GM21526 (cell line): ENCODE measurements at regions not wholly inside any gene's neighbourhood (a gene's known extent, or its start where the extent isn't known, plus 50 kb on each side); places are given as distances from the start of the nearest gene placed in this dataset.
"Not testable (repeated sequence)": the region's sequence is repeated elsewhere in the genome, so short reads cannot be mapped to it uniquely, and the experiment has no call there.

ENCODE experiments used
- ATAC-seq: cut with Tn5 transposase; IDR thresholded peaks from one replicate; pipeline ENCODE4 v1.9.1; 2021; ENCODE audit warnings: moderate library complexity; ENCODE audit not compliant: unreplicated experiment, low FRiP score

DNA sequence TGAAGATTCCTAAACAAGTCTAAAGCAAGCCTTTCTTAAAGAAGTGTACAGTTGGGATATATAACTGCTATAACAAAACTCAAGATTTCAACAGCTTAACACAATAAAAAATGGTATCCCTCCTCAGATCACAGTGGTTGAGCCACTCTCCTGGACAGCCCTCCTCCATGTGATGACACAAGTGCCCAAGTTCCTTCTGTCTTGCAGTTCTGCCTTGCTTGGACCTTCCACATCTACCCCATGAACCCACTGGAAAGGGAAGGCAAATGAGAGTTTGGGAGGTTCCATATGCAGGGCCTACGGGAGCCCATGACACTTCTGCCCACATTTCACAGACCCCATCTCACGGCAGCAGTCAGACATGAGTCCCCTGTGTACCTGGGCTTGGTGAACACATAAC, 659.2 kb downstream of the UQCRFS1 start:
- ATAC-seq, result no peak

DNA sequence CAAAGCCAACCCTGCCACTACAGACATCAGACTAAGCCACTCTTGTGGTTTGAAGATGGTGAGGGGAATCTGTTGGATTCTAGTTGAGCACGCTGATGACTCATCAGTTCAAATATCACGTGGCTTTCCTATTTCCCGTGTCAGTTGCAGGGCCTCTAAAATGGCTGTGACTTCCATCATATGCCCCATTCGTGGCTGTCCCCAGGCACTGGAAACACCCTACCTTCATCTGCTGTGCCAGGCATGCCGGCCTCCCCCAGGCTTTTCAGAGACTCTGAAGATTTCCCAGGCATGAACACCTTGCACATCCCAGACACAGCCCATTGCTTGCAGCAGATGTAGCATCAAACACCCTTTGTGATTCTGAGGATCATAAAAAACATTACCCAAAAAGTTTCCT, 659.9 kb downstream of the UQCRFS1 start:
- ATAC-seq, result no peak

DNA sequence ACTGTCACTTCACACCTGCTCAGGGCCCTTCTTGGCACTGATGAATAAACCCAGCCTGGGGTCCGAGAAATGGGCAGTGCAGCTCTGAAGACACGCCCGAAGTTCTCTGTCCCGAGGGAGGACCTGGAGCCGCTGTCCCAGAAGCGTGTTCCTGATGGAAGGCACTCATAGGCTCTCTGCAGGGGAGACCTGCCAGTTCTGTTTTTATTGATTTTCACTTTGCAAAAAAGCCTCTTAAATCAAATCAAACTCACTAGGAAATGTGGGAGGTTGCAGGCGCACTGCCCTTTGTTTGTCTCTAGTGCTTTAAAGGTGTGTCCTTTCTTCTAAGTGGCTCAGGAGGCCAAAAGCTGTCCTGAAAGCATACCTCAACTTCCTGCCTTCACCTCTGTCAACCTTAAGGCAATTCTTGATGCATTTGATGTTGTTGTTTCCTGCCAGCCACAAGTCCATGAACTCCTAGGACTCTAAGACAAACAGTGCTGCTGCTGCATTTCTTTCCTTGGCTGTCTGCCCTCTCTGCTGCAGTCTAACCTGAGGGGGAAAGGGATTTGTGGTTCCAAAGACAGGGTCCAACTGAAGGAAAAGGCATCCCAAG, 663.2 kb downstream of the UQCRFS1 start:
- ATAC-seq, result no peak

DNA sequence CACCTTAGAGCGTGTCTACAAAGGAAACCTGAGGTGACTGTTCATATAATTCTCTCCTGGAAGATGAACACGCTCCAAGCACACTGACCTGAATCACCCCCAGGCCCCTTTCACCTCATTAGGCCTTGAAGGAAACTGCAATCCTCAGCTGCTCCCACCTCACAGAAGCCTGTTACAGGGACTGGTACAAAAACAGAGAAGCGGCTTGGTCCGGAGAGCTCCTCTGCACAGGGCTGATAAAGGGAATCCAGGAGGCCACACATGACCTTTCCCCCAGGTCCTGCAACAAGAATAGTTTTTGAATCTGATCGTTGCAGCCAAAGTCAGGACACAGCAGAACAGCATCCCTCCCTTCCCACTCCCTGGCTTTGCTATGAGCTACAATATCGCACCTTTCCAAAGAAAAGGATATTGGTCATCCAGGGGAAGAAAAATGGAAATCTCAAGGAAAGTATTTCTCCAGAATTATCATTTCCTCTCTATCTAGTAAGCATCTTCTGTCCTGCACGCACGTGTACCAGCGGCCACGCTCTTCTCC, 666.7 kb downstream of the UQCRFS1 start:
- ATAC-seq, result no peak

DNA sequence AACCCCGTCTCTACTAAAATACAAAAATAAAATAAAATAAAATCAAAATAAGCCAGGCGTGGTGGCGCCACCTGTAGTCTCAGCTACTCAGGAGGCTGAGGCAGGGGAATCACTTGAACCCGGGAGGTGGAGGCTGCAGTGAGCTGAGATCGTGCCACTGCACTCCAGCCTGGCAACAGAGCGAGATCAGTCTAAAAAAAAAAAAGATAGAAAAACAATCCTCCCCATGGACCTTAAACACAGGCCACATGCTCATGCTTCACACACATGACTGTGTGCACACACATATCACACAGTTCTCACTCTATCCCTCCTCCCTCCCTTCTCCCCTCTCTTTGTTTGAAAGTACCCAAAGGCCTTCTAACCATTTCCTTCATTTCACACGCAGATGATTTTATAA, 667.6 kb downstream of the UQCRFS1 start:
- ATAC-seq, result not testable (repeated sequence)

DNA sequence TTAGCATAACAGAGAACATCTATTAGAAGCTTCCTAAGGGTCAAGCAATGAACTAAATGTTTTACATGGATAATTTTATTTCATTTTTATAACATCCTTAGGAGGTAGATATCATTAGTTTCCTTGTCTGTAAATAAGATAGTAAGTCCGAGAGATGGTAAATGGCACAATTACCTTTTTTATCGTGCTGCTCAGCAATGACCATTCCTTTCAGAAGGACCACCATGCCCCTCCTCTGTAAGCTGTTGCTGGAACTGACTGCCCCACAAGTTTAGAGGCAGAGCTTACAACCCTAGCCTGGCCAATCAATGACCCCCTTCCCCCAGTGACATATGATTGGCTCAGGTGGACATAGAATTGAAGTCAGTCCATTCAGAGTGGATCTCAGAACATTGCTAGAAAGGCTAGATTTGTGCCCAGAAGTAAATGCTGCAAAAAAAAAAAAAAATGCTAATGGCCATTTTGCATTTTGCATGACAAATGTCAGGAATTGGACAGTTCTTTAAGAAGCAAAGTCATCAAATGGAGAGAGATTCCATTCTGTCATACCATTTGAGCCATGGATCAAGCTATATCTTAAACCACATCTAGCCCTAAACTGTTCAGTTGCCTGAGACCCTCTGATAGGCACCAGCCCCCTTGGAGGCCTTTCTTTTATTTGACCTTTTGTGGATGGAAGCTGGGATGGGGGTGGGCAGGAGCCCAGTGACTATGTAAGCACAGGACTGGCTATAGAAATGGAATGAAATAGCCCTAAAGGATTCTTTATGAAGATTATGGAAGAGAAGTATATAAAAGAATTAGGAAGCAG, 668.3 kb downstream of the UQCRFS1 start:
- no peak for ATAC-seq

DNA sequence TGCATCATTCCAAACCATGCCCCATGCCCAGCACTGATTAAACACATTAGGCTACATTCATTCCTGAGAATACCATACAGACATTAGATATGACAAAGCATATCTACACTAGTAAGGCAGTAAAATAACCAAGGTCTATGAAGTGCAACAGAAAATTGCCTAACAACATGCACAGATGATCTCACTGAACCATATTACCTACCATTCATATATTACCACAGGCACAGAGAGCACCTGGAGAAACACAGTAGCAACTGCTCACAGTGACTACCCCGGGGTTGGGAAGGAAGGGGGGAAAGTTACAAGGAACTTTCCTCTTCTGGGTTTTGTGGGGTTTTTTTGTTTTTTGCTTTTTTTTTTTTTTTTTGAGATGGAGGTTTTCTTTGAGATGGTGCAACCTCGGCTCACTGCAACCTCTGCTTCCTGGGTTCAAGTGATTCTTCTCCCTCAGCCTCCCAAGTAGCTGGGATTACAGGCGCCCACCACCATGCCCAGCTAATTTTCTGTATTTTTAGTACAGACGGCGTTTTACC, 669.6 kb downstream of the UQCRFS1 start:
- ATAC-seq, result no peak

DNA sequence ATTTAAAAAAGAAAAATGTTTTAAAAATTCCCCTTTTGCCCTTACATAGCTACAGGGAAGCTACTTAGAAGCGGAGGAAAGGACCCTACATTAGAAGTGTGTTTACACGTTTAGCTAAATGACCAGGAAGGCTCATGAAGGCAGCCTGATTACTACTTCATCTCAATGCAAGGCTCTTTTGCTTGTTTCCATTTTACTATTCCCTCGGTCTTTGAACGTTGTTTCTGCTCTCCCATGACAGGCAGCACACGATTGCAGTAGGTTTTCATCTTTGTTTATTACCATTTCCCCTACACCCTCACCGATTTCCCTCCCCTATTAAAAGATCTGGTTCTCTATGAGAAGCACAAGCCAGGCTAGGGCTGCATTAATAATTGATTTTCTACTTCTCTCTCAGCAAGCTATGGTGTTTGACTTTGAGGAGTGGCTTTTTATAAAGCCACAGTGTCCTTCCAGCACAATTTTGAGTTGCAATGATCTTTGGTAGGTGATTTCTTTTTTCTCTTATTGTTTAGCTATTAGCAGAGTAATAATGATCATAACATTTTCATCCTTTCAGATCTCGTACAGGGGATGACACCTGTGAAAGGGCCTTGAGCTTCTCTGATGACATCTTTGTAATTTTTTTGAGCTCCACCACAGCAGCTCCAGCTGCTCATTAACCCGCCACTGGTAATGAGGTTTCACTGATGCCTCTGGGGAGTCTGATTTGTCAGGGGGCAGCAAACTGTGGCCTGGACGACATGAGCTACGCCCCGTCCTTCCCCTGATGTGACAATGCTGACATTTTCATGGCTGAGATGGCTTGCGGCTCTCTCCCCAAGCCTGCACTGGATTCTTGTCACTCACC, 670.3 kb downstream of the UQCRFS1 start:
- ATAC-seq, result no peak

DNA sequence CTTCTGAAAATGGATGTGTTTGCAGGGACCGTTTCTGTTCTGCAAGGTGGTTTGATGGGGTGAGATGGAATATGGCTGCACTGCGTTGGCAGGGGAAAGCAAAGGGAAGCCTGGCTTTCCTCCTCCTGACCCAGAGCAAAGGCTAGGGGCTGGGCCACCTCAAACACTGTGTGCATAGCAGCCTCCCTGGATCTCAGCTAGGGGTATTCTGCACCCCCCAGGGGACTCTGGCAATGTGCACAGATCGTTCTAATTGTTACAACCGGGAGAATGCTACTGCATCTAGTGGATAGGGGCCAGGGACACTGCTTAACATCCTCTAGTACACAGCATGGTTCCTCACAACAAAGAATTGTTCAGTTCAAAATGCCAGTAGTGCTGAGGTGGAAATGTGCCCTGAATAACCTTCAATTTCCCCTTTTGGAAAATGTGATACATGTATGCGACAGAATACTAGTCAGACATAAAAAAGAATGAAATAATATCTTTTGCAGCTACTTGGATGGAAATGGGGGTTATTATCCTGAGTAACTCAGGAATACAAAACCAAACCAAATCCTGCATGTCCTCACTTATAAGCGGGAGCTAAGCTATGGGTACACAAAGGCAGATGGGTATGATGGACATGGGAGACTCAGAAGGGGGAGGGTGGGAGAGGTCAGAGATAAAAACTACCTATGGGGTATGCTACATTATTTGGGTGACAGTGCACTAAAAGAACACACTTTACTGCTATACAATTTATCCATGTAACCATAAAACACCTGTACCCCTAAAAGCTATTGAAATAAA, 671.2 kb downstream of the UQCRFS1 start:
- ATAC-seq, result no peak

DNA sequence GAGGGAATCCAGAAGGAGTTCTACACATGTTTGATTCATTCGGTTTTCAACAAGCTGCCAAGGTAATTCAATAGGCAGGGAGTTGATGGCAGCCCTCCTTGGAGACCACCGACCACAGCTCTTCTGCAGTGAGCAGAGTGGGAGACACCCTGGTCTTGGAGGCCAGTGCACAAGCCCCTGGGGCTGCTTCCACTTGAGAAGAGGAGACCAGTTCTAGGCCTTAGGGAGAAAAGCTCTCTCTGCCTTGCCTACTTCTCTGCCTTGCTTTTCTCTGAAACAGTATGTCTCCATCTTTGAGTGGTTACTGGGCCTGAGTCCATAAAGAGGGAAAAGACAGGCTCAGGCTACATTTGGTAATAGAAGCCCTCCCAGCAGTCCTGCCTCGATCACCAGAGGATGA, 671.9 kb downstream of the UQCRFS1 start:
- no peak for ATAC-seq

DNA sequence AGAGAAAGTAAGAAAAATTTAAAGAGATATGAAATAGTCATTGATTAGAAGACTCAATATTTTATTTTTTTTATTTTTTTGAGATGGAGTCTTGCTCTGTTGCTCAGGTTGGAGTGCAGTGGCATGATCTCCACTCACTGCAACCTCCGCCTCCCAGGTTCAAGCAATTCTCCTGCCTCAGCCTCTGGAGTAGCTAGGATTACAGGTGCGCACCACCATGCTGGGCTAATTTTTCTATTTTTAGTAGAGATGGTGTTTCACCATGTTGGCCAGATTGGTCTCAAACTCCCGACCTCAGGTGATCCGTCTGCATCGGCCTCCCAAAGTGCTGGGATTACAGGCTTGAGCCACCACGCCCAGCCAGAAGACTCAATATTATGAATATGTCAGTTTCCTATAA, 672.6 kb downstream of the UQCRFS1 start:
- ATAC-seq, result not testable (repeated sequence)

DNA sequence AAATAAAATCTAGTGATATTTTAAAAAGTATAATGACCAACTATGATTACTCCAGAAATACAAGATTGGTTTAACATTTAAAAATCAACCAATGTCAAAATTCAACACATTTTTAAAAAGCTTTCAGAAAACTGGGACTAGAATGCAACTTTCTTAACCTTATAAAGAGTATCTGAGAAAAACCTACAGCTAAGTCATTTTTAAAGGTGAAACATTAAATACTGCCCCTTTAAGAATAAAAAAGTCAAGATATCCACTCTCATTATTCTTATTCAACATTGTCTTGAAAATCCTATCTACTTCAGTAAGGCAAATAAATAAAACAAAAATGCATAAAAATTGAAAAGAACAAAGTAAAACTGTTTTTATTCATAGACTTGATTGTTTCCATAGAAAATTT, 673.2 kb downstream of the UQCRFS1 start:
- ATAC-seq, result no peak

DNA sequence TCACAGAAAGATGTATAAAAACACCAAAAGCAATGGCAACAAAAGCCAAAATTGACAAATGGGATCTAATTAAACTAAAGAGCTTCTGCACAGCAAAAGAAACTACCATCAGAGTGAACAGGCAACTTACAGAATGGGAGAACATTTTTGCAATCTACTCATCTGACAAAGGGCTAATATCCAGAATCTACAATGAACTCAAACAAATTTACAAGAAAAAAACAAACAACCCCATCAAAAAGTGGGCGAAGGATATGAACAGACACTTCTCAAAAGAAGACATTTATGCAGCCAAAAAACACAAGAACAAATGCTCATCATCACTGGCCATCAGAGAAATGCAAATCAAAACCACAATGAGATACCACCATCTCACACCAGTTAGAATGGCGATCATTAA, 674.4 kb downstream of the UQCRFS1 start:
- ATAC-seq, result not testable (repeated sequence)

DNA sequence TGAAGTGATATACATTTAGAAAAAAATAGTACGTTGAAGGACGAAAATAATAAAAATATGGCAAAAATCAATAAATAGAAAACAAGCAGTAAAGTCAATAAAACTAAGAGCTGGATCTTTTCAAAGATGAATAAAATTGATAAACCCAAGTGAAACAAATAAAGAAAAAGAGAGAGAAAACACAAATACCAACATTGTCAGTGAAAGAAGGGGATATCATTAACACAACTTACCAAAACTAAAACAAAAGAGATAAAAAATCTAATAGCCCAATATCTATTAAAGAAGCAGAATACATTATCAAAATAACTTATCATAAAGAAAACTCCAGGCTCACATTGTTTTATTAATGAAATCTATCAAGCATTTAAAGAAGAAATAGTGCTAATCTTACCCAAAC, 675.1 kb downstream of the UQCRFS1 start:
- no peak for ATAC-seq

DNA sequence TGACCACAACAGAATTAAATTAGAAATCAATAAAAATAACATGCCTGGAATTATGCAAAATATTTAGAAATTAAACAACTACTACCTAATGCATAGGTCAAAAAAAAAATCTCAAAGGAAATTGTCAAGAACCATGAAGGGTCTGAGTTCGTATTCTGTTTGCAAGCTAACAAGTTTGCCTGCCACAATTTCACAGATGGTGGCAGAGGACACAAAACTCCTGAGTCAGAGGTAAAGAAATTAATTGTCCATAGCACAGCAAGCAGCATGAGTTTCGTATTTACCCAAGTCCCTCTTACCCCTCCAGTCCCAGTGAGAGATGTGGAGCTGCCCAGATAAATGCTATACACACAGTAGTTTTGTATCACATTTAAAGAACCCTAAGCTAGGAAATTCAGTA, 675.9 kb downstream of the UQCRFS1 start:
- no peak for ATAC-seq

DNA sequence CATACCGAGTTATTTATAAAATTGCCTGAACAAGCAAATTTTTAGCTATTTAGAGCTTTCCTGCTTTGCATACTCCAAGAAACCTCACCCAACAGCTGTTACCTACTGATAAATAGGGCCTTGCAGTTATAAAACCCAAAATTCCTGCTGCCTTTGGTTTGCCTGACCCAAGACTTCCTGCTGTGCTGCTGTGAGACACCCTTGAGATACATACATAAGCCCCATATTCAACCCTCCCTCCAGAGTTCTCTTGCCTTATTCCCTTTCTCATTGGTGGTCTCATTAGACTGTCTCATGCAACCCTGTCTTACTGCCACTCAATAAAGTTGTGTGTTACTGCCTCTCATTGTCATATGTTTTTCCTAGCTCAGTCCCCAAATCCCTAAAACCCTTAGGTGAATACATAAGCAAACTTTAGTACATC, 677.6 kb downstream of the UQCRFS1 start:
- no peak for ATAC-seq

DNA sequence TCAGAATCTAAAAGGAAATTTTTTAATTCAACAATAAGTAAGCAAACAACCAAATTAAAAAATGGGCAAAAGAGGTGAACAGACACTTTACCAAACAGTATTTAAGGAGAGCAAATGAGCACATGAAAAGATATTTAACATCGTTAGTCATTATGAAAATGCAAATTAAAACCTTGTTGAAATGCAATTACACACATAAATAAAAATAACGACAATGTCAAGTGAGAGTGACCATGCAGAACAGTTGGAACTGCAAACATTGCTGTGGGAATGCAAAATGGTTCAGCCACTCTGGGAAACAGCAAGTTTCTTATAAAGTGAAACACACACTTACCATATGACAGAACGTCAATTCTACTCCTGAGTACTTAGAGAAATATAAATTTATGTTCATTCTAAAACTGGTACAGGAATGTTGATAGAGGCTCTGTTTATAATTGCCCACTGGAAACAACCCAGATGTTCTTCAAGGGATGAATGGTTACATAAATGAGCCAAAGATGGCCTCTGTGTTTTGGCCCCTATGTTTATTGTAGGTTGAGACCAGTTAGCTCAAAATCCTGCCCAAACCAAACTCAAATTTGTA, 678.1 kb downstream of the UQCRFS1 start:
- no peak for ATAC-seq

DNA sequence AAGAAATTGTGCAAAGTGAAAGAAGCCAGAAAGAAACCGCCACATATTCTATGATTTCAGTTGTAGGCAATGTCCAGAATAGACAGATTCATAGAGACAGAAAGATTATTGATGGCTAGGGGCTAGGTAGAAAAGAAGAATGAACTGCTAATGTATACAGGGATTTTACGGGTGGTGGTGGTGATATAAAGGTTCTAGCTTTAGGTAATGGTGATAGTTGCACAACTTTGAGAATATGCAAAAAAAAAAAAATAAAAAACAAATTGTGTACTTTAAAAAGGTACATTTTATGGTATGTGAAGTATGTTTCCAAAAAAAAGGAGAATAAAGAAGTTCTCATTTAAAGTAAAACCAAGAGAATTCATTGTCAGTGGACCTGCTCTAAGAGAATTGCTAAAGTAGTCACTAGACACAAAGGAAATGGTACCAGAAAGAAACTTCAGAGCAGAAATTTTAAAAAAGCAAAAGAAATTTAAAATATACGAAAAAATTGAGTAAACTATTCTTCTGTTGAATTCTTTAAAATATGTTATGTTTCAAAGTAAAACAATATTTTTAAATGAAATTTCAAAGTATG, 680.1 kb downstream of the UQCRFS1 start:
- no peak for ATAC-seq

DNA sequence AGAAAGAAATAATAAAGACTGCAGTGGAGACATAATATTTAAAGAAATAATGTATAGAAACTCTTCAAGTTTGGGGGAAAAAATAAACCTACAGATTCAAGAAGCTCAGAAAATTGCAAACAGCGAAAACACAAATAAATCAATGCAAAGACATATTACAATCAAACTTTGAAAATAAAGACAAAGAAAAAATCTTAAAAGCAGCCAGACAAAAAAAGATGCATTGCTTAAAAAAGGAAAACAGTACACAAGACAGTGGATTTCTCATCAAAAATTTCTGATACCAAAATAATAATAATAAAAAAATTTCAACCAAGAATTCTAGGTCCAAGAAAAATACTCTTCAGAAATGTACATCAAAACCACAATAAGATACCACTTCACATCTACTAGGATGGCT, 681.0 kb downstream of the UQCRFS1 start:
- ATAC-seq, result no peak
